ENCODE measurements at regions not wholly inside any gene's neighbourhood (a gene's known extent, or its start where the extent isn't known, plus 50 kb on each side); places are given as distances from the start of the nearest gene placed in this dataset.

- no peak for TF ChIP-seq CTCF (IDR thresholded peaks at IDR 0.05)
- WGBS, 2 donors = 70 to 78% methylated on average over 3 of the region's 3 CpGs
Measured at GRCh38 chr4:17218786-17219185, 293.1 kb downstream of the QDPR start.

DNA sequence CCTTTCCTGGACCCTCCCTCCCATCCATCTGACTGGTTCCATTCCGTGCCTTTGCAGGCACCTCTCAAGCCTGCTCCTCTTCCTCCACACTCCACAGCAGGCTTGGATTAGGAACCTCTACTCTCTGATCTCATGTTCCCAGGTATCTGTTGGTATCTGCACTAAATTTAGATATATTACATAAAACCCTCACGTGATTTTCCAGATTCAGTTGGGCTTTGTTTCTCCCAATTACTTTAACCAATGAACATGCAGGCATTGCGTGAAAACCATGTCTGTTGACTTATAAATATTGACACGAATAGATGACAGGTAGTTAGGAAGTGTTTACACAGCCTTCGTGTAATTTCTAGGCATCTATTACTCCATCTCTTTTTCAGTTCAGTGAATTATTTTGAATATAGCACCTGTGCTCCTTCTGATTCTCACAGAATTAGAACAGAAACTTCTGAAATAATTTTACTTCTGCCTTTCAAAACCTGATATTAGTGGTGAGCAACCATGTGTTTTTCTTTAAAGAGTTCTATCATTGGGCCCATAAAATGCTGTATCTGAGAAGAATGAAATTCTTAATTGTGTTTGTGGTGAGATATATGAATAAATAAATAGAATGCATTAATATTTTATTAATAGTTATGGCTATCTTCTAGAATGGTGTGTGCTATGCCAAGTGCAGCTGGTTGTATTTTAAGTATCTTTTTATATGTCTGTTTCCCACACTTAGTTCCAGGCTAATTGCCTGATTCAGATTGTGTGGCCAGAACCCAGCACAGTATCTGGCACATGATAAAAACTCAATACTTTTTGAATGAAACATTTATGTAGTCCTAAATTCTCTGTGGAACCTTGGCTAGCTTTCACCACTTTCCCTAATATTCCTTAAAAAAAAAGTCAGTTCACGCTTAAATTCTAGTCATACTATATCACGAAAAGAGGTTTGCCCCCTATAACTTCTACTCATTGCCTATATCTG is 304.8 kb downstream of the QDPR start:
- intact Hi-C loops (cut with DNase I) = no loop called here
- Histone ChIP-seq H3K4me3 (no peak overlapping the region), H3K4me1 (peaks cover 0 to 28% (median 7%) of the 10 kb centered on the region in 9 donors), H3K27me3 (no peaks in the 10 kb centered on the region), H3K9me3 (peaks cover 0 to 9% (median 0%) of the 10 kb centered on the region in 11 donors), H3K36me3 (no peaks in the 10 kb centered on the region), H3K27ac (peak overlapping the region in 1 of 10 donors; percentile 19)
- ATAC-seq = peak; percentile 48 to 81 (median 64)
- DNase-seq = no peak
- WGBS, 2 donors = 75 to 81% methylated on average over 7 of the region's 7 CpGs
- TF ChIP-seq CTCF (IDR thresholded peaks at IDR 0.05) = no peak

More at GRCh38 chr4:17218786-17219185, 293.1 kb downstream of the QDPR start:
- Histone ChIP-seq H3K4me1 (peaks cover 0 to 8% (median 0%) of the 10 kb centered on the region in 9 donors), H3K27ac (no peak overlapping the region), H3K27me3 (no peaks in the 10 kb centered on the region), H3K4me3 (no peak overlapping the region), H3K36me3 (no peaks in the 10 kb centered on the region), H3K9me3 (peaks cover 0 to 18% (median 0%) of the 10 kb centered on the region in 11 donors)
- DNase-seq (no peak), ATAC-seq (no peak)
- intact Hi-C loops (cut with DNase I) = no loop called here

GRCh38 chr4:17204908-17205307 is 306.5 kb upstream of the LDB2 start:
- peaks cover 0 to 12% (median 0%) of the 10 kb centered on the region in 11 donors for H3K9me3 ChIP-seq
- no peak overlapping the region for H3K27ac ChIP-seq
- TF ChIP-seq CTCF (IDR thresholded peaks at IDR 0.05) = no peak
- no peak for DNase-seq
- no peak overlapping the region for H3K4me3 ChIP-seq
- H3K36me3 ChIP-seq = no peaks in the 10 kb centered on the region
- H3K4me1 ChIP-seq = peaks cover 0 to 28% (median 7%) of the 10 kb centered on the region in 9 donors
- no peak for ATAC-seq
- no peaks in the 10 kb centered on the region for H3K27me3 ChIP-seq
- intact Hi-C loops (cut with DNase I) = no loop called here
- 54 to 59% methylated on average over 2 of the region's 2 CpGs for WGBS, 2 donors

GRCh38 chr4:17203797-17204196 is 305.4 kb upstream of the LDB2 start:
- TF ChIP-seq CTCF (IDR thresholded peaks at IDR 0.05) = no peak
- ATAC-seq (peak in 2 of 8 donors; percentile 51 to 74), DNase-seq (no peak)
- no peak overlapping the region for H3K4me3 ChIP-seq
- peaks cover 0 to 28% (median 7%) of the 10 kb centered on the region in 9 donors for H3K4me1 ChIP-seq
- H3K9me3 ChIP-seq = peaks cover 0 to 19% (median 0%) of the 10 kb centered on the region in 11 donors
- no peaks in the 10 kb centered on the region for H3K36me3 ChIP-seq
- WGBS, 2 donors = 67 to 69% methylated on average over 2 of the region's 2 CpGs
- intact Hi-C loops (cut with DNase I) = no loop called here
- H3K27ac ChIP-seq = peak overlapping the region in 2 of 10 donors; percentile 2 to 31
- no peaks in the 10 kb centered on the region for H3K27me3 ChIP-seq

Data from heart right ventricle (tissue), 16 donors.